H1 (cell line): ENCODE measurements at regions not wholly inside any gene's neighbourhood (a gene's known extent, or its start where the extent isn't known, plus 50 kb on each side); places are given as distances from the start of the nearest gene placed in this dataset.

Experiments used
- CTCF ChIA-PET: fragments of 300-600 bp; sonication (Branson Sonifier 250); formaldehyde crosslinking; loops from one replicate; lab custom pipeline; 2021; ENCODE audit not compliant: partially characterized antibody; lab: Charles Lee
- POLR2A ChIA-PET: fragments of 300-600 bp; sonication (Branson Sonifier 250); formaldehyde crosslinking; loops from one replicate; lab custom pipeline; 2021; ENCODE audit warnings: inconsistent platforms; ENCODE audit not compliant: partially characterized antibody; lab: Charles Lee
- DNase-seq, 2 experiments: peaks; one replicate each; pipeline versions ENCODE4 v3.0.0 to v3.0.0-alpha.2; 2010 to 2022; ENCODE audit warnings: low spot score in 2 of 2, low read depth in 1 of 2, mixed read lengths in 1 of 2
- FAIRE-seq: peaks from 2 replicates; lab custom pipeline; 2011; peaks lifted over from hg19 to GRCh38; lab: Jason Lieb, UNC
- H2AFZ ChIP-seq: 2 replicates; pipeline ENCODE4 v1.8.1; 2012; ENCODE audit warnings: low read length, inconsistent platforms
- H2AK5ac ChIP-seq: 2 replicates; pipeline ENCODE4 v1.6.1; 2013; ENCODE audit warnings: low read depth, low read length
- H2BK120ac ChIP-seq: replicated peaks from 2 replicates; pipeline ENCODE3; 2013; ENCODE audit warnings: low read depth, low read length, inconsistent platforms
- H2BK12ac ChIP-seq: 2 replicates; pipeline ENCODE4 v1.6.1; 2013; ENCODE audit warnings: low read depth, low read length
- H2BK15ac ChIP-seq: 2 replicates; pipeline ENCODE4 v1.6.1; 2013; ENCODE audit warnings: low read length
- H2BK20ac ChIP-seq: 2 replicates; pipeline ENCODE4 v1.6.1; 2013; ENCODE audit warnings: low read length
- H2BK5ac ChIP-seq: 2 replicates; pipeline ENCODE4 v1.6.1; 2013; ENCODE audit warnings: low read depth, low read length
- H3K14ac ChIP-seq: 2 replicates; pipeline ENCODE4 v1.6.1; 2013; ENCODE audit warnings: inconsistent platforms; ENCODE audit not compliant: insufficient read length
- H3K18ac ChIP-seq: 2 replicates; pipeline ENCODE4 v1.6.1; 2013; ENCODE audit warnings: low read length; ENCODE audit errors: extremely low read depth
- H3K23ac ChIP-seq: 2 replicates; pipeline ENCODE4 v1.6.1; 2013; ENCODE audit warnings: inconsistent platforms; ENCODE audit not compliant: insufficient read length
- H3K23me2 ChIP-seq: 2 replicates; pipeline ENCODE4 v1.6.1; 2013; ENCODE audit warnings: low read depth, low read length
- H3K27ac ChIP-seq: 2 replicates; pipeline ENCODE4 v1.6.1; 2011; ENCODE audit warnings: low read depth, low read length, inconsistent platforms
- H3K27me3 ChIP-seq, 4 experiments: replicated peaks in 1 of 4; 1 replicate in 1 of 4; 2 replicates in 3 of 4; pipeline versions ENCODE4 v1.6.1 to v1.8.1; 2011 to 2013; ENCODE audit warnings: low read length in 3 of 4, mild to moderate bottlenecking in 3 of 4, inconsistent platforms in 2 of 4, mixed read lengths in 2 of 4, moderate library complexity in 1 of 4; ENCODE audit not compliant: control insufficient read depth in 3 of 4, insufficient read depth in 3 of 4; ENCODE audit errors: extremely low read depth in 1 of 4
- H3K36me3 ChIP-seq, 4 experiments: 2 replicates each; pipeline versions ENCODE4 v1.6.1 to v1.8.1; 2011 to 2013; ENCODE audit warnings: mild to moderate bottlenecking in 4 of 4, low read length in 3 of 4, moderate library complexity in 2 of 4, control low read depth in 1 of 4, inconsistent platforms in 1 of 4; ENCODE audit not compliant: insufficient read depth in 4 of 4, control insufficient read depth in 2 of 4
- H3K4ac ChIP-seq: replicated peaks from 2 replicates; pipeline ENCODE3; 2013; ENCODE audit warnings: low read length, low read depth, mixed read lengths, inconsistent platforms; ENCODE audit not compliant: insufficient read length
- H3K4me1 ChIP-seq, 4 experiments: replicated peaks in 1 of 4; 1 replicate in 1 of 4; 2 replicates in 3 of 4; pipeline versions ENCODE4 v1.6.1 to v1.8.1; 2011 to 2013; ENCODE audit warnings: low read length in 3 of 4, inconsistent platforms in 2 of 4, mixed read lengths in 1 of 4; ENCODE audit not compliant: insufficient read depth in 4 of 4, control insufficient read depth in 3 of 4
- H3K4me2 ChIP-seq, 2 experiments: 2 replicates each; pipeline versions ENCODE4 v1.6.1 to v1.8.1; 2011 to 2013; ENCODE audit warnings: low read depth in 2 of 2, low read length in 2 of 2, control low read depth in 1 of 2, inconsistent platforms in 1 of 2, mild to moderate bottlenecking in 1 of 2; ENCODE audit not compliant: insufficient read depth in 1 of 2
- H3K4me3 ChIP-seq, 4 experiments: fragments of 200-600, 300-600 bp in 1 of 4; sonication (generic), shearing (Covaris generic), sonication (Bioruptor Twin) in 1 of 4; 2 replicates each; pipeline versions ENCODE4 v1.5.1 to v1.8.1; 2011 to 2016; ENCODE audit warnings: low read length in 4 of 4, low read depth in 3 of 4, control low read depth in 2 of 4, inconsistent platforms in 2 of 4, mild to moderate bottlenecking in 2 of 4, mixed read lengths in 1 of 4, moderate library complexity in 1 of 4; ENCODE audit not compliant: insufficient read depth in 2 of 4; ENCODE audit errors: extremely low read depth in 1 of 4
- H3K56ac ChIP-seq: replicated peaks from 2 replicates; pipeline ENCODE3; 2013; ENCODE audit warnings: low read depth, mild to moderate bottlenecking, mixed read lengths, low read length, inconsistent platforms; ENCODE audit not compliant: insufficient read length
- H3K79me1 ChIP-seq: 2 replicates; pipeline ENCODE4 v1.6.1; 2013; ENCODE audit warnings: low read depth, low read length, control low read depth
- H3K79me2 ChIP-seq, 2 experiments: 2 replicates each; pipeline versions ENCODE4 v1.6.1 to v1.8.1; 2012 to 2013; ENCODE audit warnings: low read length in 2 of 2, mild to moderate bottlenecking in 2 of 2, inconsistent platforms in 1 of 2; ENCODE audit not compliant: insufficient read depth in 2 of 2, control insufficient read depth in 1 of 2
- H3K9ac ChIP-seq, 4 experiments: replicated peaks in 1 of 4; 1 replicate in 1 of 4; 2 replicates in 3 of 4; pipeline versions ENCODE4 v1.6.1 to v1.8.1; 2011 to 2013; ENCODE audit warnings: low read depth in 3 of 4, low read length in 3 of 4, control low read depth in 2 of 4, mild to moderate bottlenecking in 2 of 4, moderate library complexity in 2 of 4, inconsistent platforms in 1 of 4; ENCODE audit errors: extremely low read depth in 1 of 4
- H3K9me3 ChIP-seq, 2 experiments: 2 replicates each; pipeline versions ENCODE4 v1.6.1 to v1.8.1; 2012 to 2013; ENCODE audit warnings: mild to moderate bottlenecking in 2 of 2, moderate library complexity in 2 of 2, control low read depth in 1 of 2, inconsistent platforms in 1 of 2, low read depth in 1 of 2, low read length in 1 of 2, mixed read lengths in 1 of 2; ENCODE audit not compliant: insufficient read depth in 2 of 2
- H4K20me1 ChIP-seq, 2 experiments: replicated peaks in 1 of 2; 2 replicates each; pipeline versions ENCODE3 to v1.8.1; 2011 to 2013; ENCODE audit warnings: inconsistent platforms in 2 of 2, low read length in 2 of 2, mild to moderate bottlenecking in 1 of 2; ENCODE audit not compliant: insufficient read depth in 2 of 2, control insufficient read depth in 1 of 2
- H4K5ac ChIP-seq: 2 replicates; pipeline ENCODE4 v1.6.1; 2013; ENCODE audit warnings: low read length, low read depth, mixed read lengths, inconsistent platforms; ENCODE audit not compliant: insufficient read length
- H4K8ac ChIP-seq: 2 replicates; pipeline ENCODE4 v1.8.0; 2013; ENCODE audit warnings: mild to moderate bottlenecking, moderate library complexity, low read length, inconsistent platforms; ENCODE audit not compliant: insufficient read depth; ENCODE audit errors: extremely low read depth
- H4K91ac ChIP-seq: replicated peaks from 2 replicates; pipeline ENCODE3; 2013; ENCODE audit warnings: low read length, mixed read lengths, inconsistent platforms; ENCODE audit not compliant: insufficient read length
- ASH2L ChIP-seq: fragments of 200-600, 300-600 bp; sonication (generic); IDR thresholded peaks from one replicate; pipeline ENCODE4 v1.7.1; 2017; ENCODE audit warnings: low read length
- BACH1 ChIP-seq: IDR thresholded peaks from 2 replicates; pipeline ENCODE4 v1.6.1; 2012; ENCODE audit warnings: low read length, improper control_type of control experiment
- CHD2 ChIP-seq: IDR thresholded peaks from 2 replicates; pipeline ENCODE4 v1.6.1; 2012; ENCODE audit warnings: low read length, improper control_type of control experiment
- EP300 ChIP-seq, 2 experiments: IDR thresholded peaks; 1 replicate in 1 of 2; 2 replicates in 1 of 2; pipeline ENCODE4 v1.6.1; 2011 to 2012; ENCODE audit warnings: low read depth in 2 of 2, low read length in 2 of 2, mild to moderate bottlenecking in 2 of 2, borderline replicate concordance in 1 of 2, inconsistent platforms in 1 of 2, moderate library complexity in 1 of 2
- EZH2 ChIP-seq: fragments of 200-600 bp; sonication (generic); IDR thresholded peaks from 2 replicates; pipeline ENCODE4 v1.7.1; 2012; ENCODE audit warnings: low read depth, mild to moderate bottlenecking, moderate library complexity, low read length, inconsistent platforms; ENCODE audit not compliant: severe bottlenecking
- GABPA ChIP-seq: IDR thresholded peaks from 2 replicates; pipeline ENCODE4 v1.6.1; 2011; ENCODE audit warnings: mild to moderate bottlenecking, low read length, moderate library complexity, borderline replicate concordance; ENCODE audit not compliant: insufficient read depth
- GTF2F1 ChIP-seq: IDR thresholded peaks from 2 replicates; pipeline ENCODE4 v1.6.1; 2012; ENCODE audit warnings: low read depth, low read length, improper control_type of control experiment, borderline replicate concordance
- KDM1A ChIP-seq: fragments of 200-600, 300-600 bp; sonication (generic); IDR thresholded peaks from 2 replicates; pipeline ENCODE4 v1.7.1; 2016; ENCODE audit warnings: mild to moderate bottlenecking, low read length, borderline replicate concordance
- NRF1 ChIP-seq: IDR thresholded peaks from 2 replicates; pipeline ENCODE4 v1.6.1; 2011; ENCODE audit warnings: mild to moderate bottlenecking, low read depth, low read length, improper control_type of control experiment
- POLR2AphosphoS5 ChIP-seq: IDR thresholded peaks from 2 replicates; pipeline ENCODE4 v1.6.1; 2011; ENCODE audit warnings: low read depth, low read length
- RAD21 ChIP-seq, 2 experiments: IDR thresholded peaks in 1 of 2; conservative IDR thresholded peaks in 1 of 2; 2 replicates each; pipeline ENCODE4 v1.6.1; 2011; ENCODE audit warnings: low read depth in 2 of 2, low read length in 2 of 2, improper control_type of control experiment in 1 of 2, inconsistent platforms in 1 of 2, mild to moderate bottlenecking in 1 of 2, moderate library complexity in 1 of 2
- RNF2 ChIP-seq: fragments of 200-900, 300-1000 bp; sonication (generic); IDR thresholded peaks from 2 replicates; pipeline ENCODE4 v1.7.1; 2016; ENCODE audit warnings: borderline replicate concordance, low read depth, mild to moderate bottlenecking, antibody characterized with exemption, low read length; ENCODE audit not compliant: poor library complexity, severe bottlenecking; ENCODE audit errors: missing control alignments
- SIX5 ChIP-seq: IDR thresholded peaks from 2 replicates; pipeline ENCODE4 v1.6.1; 2011; ENCODE audit warnings: mild to moderate bottlenecking, low read depth, low read length
- SP4 ChIP-seq: IDR thresholded peaks from 2 replicates; pipeline ENCODE4 v1.6.1; 2012; ENCODE audit warnings: low read length, inconsistent platforms
- TAF1 ChIP-seq: IDR thresholded peaks from 2 replicates; pipeline ENCODE4 v1.6.1; 2011; ENCODE audit warnings: mild to moderate bottlenecking, low read depth, low read length
- WGBS, 2 experiments: shearing (Covaris generic) in 1 of 2; methylation state at CpG; one replicate each; pipeline versions ENCODE4 v1.1.6 to v1.1.7; 2013 to 2015; ENCODE audit warnings: low lambda C conversion rate in 2 of 2, mixed read lengths in 2 of 2, inconsistent platforms in 1 of 2, low coverage in 1 of 2, missing lambda C conversion rate in 1 of 2; ENCODE audit not compliant: insufficient replicate concordance in 2 of 2, insufficient coverage in 1 of 2, insufficient read length in 1 of 2; ENCODE audit errors: extremely low coverage in 1 of 2, missing lambda C conversion rate in 1 of 2; 5-methylcytosine and 5-hydroxymethylcytosine counted together

- Histone ChIP-seq H3K4me3 (no peak overlapping the region), H3K4me2 (no peak overlapping the region), H2BK120ac (no peak overlapping the region), H3K27me3 (no peaks in the 10 kb centered on the region), H4K5ac (no peak overlapping the region), H2BK15ac (no peak overlapping the region), H3K9me3 (no peaks in the 10 kb centered on the region), H2BK12ac (no peak overlapping the region), H3K14ac (no peak overlapping the region), H3K79me2 (no peaks in the 10 kb centered on the region), H3K4me1 (no peaks in the 10 kb centered on the region), H3K23ac (no peak overlapping the region), H2BK20ac (no peak overlapping the region), H2AFZ (no peak overlapping the region), H3K23me2 (no peaks in the 10 kb centered on the region), H3K4ac (no peak overlapping the region), H2AK5ac (no peak overlapping the region), H3K9ac (no peak overlapping the region), H3K36me3 (no peaks in the 10 kb centered on the region), H4K91ac (no peak overlapping the region), H3K79me1 (no peaks in the 10 kb centered on the region), H2BK5ac (no peak overlapping the region), H4K8ac (no peak overlapping the region), H3K18ac (no peak overlapping the region), H3K56ac (no peak overlapping the region), H4K20me1 (no peaks in the 10 kb centered on the region), H3K27ac (no peak overlapping the region)
- WGBS, 2 experiments: 92% methylated on average over 2 of the region's 2 CpGs; no CpG with 5 or more reads in 1 of the 2 experiments
- DNase-seq (no peak), FAIRE-seq (no peak)
- POLR2A ChIA-PET: no interaction called here
- CTCF ChIA-PET: no interaction called here
- no peak for TF ChIP-seq KDM1A
- no peak for TF ChIP-seq CHD2
- no peak for TF ChIP-seq RNF2
- no peak for TF ChIP-seq POLR2AphosphoS5
- TF ChIP-seq GABPA: no peak
- no peak for TF ChIP-seq NRF1
- no peak for TF ChIP-seq RAD21 (IDR thresholded peaks at IDR 0.05 in 1 of 2, conservative IDR thresholded peaks at IDR 0.05 in 1 of 2; ENCODE audit: low read depth in 2 of 2, low read length in 2 of 2)
- TF ChIP-seq EZH2: no peak
- no peak for TF ChIP-seq ASH2L
- no peak for TF ChIP-seq EP300 (IDR thresholded peaks at IDR 0.05; ENCODE audit: borderline replicate concordance in 1 of 2, low read depth in 2 of 2, low read length in 2 of 2)
- no peak for TF ChIP-seq GTF2F1
- no peak for TF ChIP-seq SP4
- no peak for TF ChIP-seq BACH1
- TF ChIP-seq SIX5: no peak
- no peak for TF ChIP-seq TAF1
Observed at GRCh38 chr11:26844963-26845362, 123.1 kb upstream of the SLC5A12 start.
